ENCODE measurements at regions not wholly inside any gene's neighbourhood (a gene's known extent, or its start where the extent isn't known, plus 50 kb on each side); places are given as distances from the start of the nearest gene placed in this dataset.
A peak's percentile ranks its signal among the peaks of the same experiment; 100 is the strongest.

DNA sequence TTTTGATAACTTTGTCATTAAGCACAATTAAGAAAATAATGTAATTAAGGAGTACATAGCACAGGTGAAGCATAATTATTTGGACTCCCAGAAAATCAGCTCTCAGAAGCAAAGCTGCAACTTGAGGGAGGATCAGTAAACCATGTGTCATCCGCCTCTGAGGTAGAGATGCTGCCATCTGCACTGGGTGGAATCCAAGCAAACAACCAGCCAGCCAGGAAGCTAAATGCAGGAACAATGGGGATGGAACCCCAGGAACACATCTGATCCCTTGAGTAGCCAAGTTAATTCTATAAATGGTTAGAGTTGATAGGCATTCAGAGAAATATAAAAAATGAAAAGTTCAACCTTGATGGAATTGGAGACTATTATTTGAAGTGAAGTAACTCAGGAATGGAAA, 520.2 kb downstream of the RFC3 start:
- H3K9ac ChIP-seq (ENCODE audit: low read depth in 1 of 2, low read length in 2 of 2): no peak overlapping the region
- no peaks in the 10 kb centered on the region for H3K9me3 ChIP-seq (ENCODE audit: control insufficient read depth in 1 of 2, low read length in 2 of 2)
- H3K27ac ChIP-seq (ENCODE audit: low read depth, low read length): no peak overlapping the region
- H3K4me1 ChIP-seq (ENCODE audit: control insufficient read depth in 1 of 2, insufficient read depth in 2 of 2, low read length in 2 of 2): no peaks in the 10 kb centered on the region
- H3K27me3 ChIP-seq (ENCODE audit: control insufficient read depth in 1 of 2, insufficient read depth in 2 of 2, low read length in 2 of 2): no peaks in the 10 kb centered on the region
- H3K4me3 ChIP-seq (ENCODE audit: low read depth in 1 of 2, low read length in 2 of 2): no peak overlapping the region
- H3K36me3 ChIP-seq (ENCODE audit: control insufficient read depth in 1 of 2, insufficient read depth in 2 of 2, low read length in 2 of 2): no peaks in the 10 kb centered on the region

DNA sequence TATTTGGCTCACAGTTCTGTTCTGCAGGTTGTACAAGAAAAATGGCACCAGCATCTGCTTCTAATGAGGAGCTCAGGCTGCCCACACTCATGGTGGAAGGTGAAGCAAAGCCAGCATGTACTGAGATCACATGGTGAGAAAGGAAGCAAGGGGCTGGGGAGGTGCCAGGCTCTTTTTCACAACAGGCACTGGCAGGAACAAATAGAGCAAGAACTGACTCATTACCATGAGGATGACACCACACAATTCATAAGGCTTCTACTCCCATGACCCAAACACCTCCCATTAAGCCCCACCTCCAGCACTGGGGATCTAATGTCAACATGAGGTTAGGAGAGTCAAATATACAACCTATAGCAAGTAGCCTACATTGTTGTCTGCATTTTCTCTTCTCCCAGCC, 522.6 kb downstream of the RFC3 start:
- no peak overlapping the region for H3K9ac ChIP-seq (ENCODE audit: low read depth in 1 of 2, low read length in 2 of 2)

DNA sequence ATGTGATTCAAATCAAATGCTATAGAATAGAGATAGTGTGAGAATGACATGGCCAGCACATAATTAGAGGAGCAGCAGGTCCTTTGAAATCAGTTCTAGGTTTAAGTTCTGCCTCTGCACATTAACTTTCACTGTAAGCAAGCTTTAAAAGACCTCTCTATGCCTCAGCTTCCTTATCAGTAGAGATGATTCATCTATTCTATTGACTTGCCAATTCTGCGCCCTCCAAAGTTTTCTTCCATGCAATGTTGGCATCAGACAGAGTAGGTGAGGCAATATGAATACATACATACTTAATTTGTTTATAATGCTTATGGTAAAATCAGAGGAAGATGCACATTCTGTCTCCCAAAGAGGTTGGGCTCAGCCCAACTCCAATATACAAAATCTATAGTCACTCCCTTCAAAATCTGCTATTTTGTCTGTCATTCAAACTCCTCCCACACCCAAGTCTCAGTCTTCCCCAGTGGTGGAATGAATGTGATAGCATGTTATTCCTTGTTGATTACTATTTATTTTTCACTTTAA, 525.5 kb downstream of the RFC3 start:
- Histone ChIP-seq H3K4me1 (ENCODE audit: control insufficient read depth in 1 of 2, insufficient read depth in 2 of 2, low read length in 2 of 2) (no peaks in the 10 kb centered on the region), H3K27me3 (ENCODE audit: control insufficient read depth in 1 of 2, insufficient read depth in 2 of 2, low read length in 2 of 2) (no peaks in the 10 kb centered on the region), H3K9me3 (ENCODE audit: control insufficient read depth in 1 of 2, low read length in 2 of 2) (no peaks in the 10 kb centered on the region), H3K4me3 (ENCODE audit: low read depth in 1 of 2, low read length in 2 of 2) (no peak overlapping the region), H3K9ac (ENCODE audit: low read depth in 1 of 2, low read length in 2 of 2) (no peak overlapping the region), H3K36me3 (ENCODE audit: control insufficient read depth in 1 of 2, insufficient read depth in 2 of 2, low read length in 2 of 2) (no peaks in the 10 kb centered on the region), H3K27ac (ENCODE audit: low read depth, low read length) (no peak overlapping the region)

More for the DNA sequence above, 522.6 kb downstream of the RFC3 start:
- H3K36me3 ChIP-seq (ENCODE audit: control insufficient read depth in 1 of 2, insufficient read depth in 2 of 2, low read length in 2 of 2): no peaks in the 10 kb centered on the region
- H3K4me1 ChIP-seq (ENCODE audit: control insufficient read depth in 1 of 2, insufficient read depth in 2 of 2, low read length in 2 of 2): no peaks in the 10 kb centered on the region
- H3K4me3 ChIP-seq (ENCODE audit: low read depth in 1 of 2, low read length in 2 of 2): no peak overlapping the region
- H3K27me3 ChIP-seq (ENCODE audit: control insufficient read depth in 1 of 2, insufficient read depth in 2 of 2, low read length in 2 of 2): no peaks in the 10 kb centered on the region
- no peaks in the 10 kb centered on the region for H3K9me3 ChIP-seq (ENCODE audit: control insufficient read depth in 1 of 2, low read length in 2 of 2)
- H3K27ac ChIP-seq (ENCODE audit: low read depth, low read length): no peak overlapping the region

DNA sequence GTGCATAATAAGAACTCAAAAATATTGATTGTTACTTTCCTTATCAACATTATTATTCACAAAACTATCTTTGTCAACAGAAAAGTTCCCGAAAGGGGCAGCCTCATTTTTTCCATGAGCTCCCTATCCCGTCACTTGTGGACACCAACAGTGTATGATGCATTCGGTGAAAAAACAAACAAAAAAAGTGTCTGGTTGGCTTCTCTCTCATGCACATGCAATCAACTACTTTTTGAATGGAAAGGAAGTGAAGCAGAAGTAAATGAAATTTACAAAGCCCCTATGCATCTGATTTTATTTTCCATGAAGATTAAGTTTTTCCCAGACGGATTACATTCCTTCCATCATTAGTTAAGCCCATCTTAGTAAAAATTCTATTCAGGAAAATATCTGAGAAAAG, 526.9 kb downstream of the RFC3 start:
- Histone ChIP-seq H3K9ac (ENCODE audit: low read depth in 1 of 2, low read length in 2 of 2) (no peak overlapping the region), H3K9me3 (ENCODE audit: control insufficient read depth in 1 of 2, low read length in 2 of 2) (no peaks in the 10 kb centered on the region), H3K4me3 (ENCODE audit: low read depth in 1 of 2, low read length in 2 of 2) (no peak overlapping the region), H3K27ac (ENCODE audit: low read depth, low read length) (no peak overlapping the region), H3K27me3 (ENCODE audit: control insufficient read depth in 1 of 2, insufficient read depth in 2 of 2, low read length in 2 of 2) (no peaks in the 10 kb centered on the region), H3K36me3 (ENCODE audit: control insufficient read depth in 1 of 2, insufficient read depth in 2 of 2, low read length in 2 of 2) (no peaks in the 10 kb centered on the region), H3K4me1 (ENCODE audit: control insufficient read depth in 1 of 2, insufficient read depth in 2 of 2, low read length in 2 of 2) (no peaks in the 10 kb centered on the region)

DNA sequence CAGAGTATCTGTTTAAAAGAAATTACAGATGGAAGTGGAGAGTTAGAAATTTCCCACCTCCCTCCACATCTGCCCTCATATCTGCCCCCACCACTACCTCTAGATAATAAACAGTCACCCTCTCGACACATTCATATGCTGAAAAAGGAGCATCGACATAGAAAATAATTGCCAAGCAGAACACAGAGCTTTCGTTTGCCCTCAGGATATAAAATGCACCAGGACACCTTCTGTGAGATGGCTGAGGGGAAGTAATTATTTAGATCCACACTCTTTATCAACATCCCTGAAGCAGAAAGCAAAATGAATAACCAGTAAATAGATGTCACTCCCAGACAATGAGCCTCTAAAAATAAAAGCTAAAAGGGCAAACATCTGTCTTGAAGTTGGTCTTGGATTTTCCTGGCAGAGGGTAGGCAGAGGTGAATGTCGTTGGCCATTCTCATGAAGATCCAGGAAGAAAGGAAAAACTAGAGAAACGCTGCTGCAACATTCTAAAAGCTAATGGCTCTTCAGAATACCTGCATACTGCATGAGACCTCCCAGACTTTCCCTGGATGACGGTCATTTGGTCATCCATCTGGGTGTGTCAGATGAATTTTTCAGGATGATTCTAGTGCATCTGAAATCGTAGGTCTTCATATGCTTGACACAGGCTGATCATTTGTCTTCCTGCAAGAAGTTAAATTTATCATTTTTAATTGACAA, 527.5 kb downstream of the RFC3 start:
- Histone ChIP-seq H3K9ac (ENCODE audit: low read depth in 1 of 2, low read length in 2 of 2) (no peak overlapping the region), H3K36me3 (ENCODE audit: control insufficient read depth in 1 of 2, insufficient read depth in 2 of 2, low read length in 2 of 2) (no peaks in the 10 kb centered on the region), H3K4me1 (ENCODE audit: control insufficient read depth in 1 of 2, insufficient read depth in 2 of 2, low read length in 2 of 2) (no peaks in the 10 kb centered on the region), H3K27me3 (ENCODE audit: control insufficient read depth in 1 of 2, insufficient read depth in 2 of 2, low read length in 2 of 2) (no peaks in the 10 kb centered on the region), H3K27ac (ENCODE audit: low read depth, low read length) (no peak overlapping the region), H3K9me3 (ENCODE audit: control insufficient read depth in 1 of 2, low read length in 2 of 2) (no peaks in the 10 kb centered on the region), H3K4me3 (ENCODE audit: low read depth in 1 of 2, low read length in 2 of 2) (no peak overlapping the region)

DNA sequence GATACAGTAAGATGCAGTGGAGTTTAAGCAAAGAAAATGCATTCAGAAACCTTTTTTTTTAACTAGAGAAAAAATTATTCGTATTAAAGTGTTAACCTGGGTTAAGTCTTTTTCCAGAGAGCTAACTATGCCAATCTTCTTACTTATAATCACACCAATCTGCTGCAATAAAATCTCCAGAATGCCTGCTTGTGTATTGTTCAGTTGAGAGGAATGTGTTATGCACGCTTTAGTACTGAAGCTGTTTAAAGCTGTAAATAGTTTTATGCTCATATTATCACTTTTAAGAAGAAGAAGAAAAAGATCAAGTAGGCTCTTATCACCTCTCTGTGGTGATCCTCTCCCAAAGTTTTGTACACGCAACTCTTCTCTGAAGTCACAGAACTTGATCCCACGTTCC, 528.7 kb downstream of the RFC3 start:
- no peaks in the 10 kb centered on the region for H3K9me3 ChIP-seq (ENCODE audit: control insufficient read depth in 1 of 2, low read length in 2 of 2)
- no peak overlapping the region for H3K4me3 ChIP-seq (ENCODE audit: low read depth in 1 of 2, low read length in 2 of 2)
- no peak overlapping the region for H3K27ac ChIP-seq (ENCODE audit: low read depth, low read length)
- H3K4me1 ChIP-seq (ENCODE audit: control insufficient read depth in 1 of 2, insufficient read depth in 2 of 2, low read length in 2 of 2): no peaks in the 10 kb centered on the region
- H3K9ac ChIP-seq (ENCODE audit: low read depth in 1 of 2, low read length in 2 of 2): no peak overlapping the region
- H3K36me3 ChIP-seq (ENCODE audit: control insufficient read depth in 1 of 2, insufficient read depth in 2 of 2, low read length in 2 of 2): no peaks in the 10 kb centered on the region
- no peaks in the 10 kb centered on the region for H3K27me3 ChIP-seq (ENCODE audit: control insufficient read depth in 1 of 2, insufficient read depth in 2 of 2, low read length in 2 of 2)

DNA sequence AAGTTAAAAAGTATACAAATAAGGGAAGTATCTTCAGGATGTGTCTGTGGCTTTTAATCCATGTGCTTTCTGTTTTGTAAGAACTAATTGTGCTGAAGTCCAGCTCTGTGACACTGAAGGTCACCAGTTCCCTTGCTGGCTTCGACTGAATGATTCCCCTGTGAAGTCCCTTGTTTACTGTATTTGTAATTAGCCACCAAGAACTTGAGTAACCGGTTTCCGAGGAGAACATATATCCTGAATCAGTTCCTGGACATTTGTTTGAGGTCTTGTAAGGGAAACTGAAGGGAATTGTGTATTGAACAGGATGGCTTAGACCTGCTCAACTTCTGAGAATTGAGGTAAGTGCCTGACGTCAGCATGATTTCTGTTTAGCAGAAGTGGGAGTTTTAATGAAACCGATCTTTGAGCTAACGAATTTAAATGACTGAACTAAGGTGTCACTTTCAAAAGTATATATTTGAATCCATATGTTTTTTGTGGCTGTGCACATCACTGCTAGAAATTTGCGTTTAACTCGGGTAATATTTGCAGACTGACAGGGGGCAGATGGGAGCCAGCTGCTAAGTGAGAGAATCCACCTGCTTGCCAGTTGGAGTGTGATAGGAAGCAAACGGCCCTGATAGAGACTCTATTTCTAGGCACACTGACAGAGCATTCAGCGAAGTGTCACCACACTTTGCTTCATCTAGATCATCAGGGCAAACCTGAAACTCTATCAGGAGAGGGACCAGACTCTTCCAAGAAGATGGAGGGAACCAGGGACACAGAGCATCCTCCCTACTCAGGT, 530.0 kb downstream of the RFC3 start:
- Histone ChIP-seq H3K4me3 (ENCODE audit: low read depth in 1 of 2, low read length in 2 of 2) (peak overlapping the region in 1 of 2 donors; percentile 1), H3K27ac (ENCODE audit: low read depth, low read length) (no peak overlapping the region), H3K9ac (ENCODE audit: low read depth in 1 of 2, low read length in 2 of 2) (no peak overlapping the region), H3K4me1 (ENCODE audit: control insufficient read depth in 1 of 2, insufficient read depth in 2 of 2, low read length in 2 of 2) (no peaks in the 10 kb centered on the region), H3K27me3 (ENCODE audit: control insufficient read depth in 1 of 2, insufficient read depth in 2 of 2, low read length in 2 of 2) (no peaks in the 10 kb centered on the region), H3K9me3 (ENCODE audit: control insufficient read depth in 1 of 2, low read length in 2 of 2) (no peaks in the 10 kb centered on the region), H3K36me3 (ENCODE audit: control insufficient read depth in 1 of 2, insufficient read depth in 2 of 2, low read length in 2 of 2) (no peaks in the 10 kb centered on the region)

DNA sequence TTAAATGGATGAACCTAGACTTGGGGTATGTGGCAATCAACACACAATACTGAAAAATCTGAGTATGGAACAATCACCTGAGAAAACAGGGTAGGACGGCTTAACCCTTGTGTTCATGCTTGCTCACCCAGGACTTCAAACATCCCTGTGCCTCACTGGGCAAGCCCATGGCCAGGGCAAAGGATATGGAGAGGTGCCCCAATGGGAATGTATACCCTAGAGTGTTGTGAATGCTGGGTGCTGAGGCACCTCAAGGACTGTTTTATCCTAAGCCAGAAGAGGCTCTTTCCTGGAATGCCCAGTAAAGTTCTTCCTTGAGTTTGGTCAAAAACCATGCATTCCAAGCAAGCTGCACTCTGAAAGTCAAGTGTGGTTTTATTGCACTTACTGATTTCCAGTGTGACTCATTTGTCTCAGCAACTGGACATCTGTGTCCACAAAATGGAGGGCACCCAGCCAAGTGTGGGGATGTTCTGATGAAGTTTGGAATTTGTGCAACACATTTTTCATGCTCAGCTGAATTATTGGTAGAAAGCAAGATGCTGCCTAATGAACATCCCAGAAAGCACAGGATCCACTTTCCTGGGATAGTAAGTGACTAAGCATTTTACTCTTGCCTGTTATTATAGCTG, 531.3 kb downstream of the RFC3 start:
- Histone ChIP-seq H3K4me1 (ENCODE audit: control insufficient read depth in 1 of 2, insufficient read depth in 2 of 2, low read length in 2 of 2) (no peaks in the 10 kb centered on the region), H3K27ac (ENCODE audit: low read depth, low read length) (no peak overlapping the region), H3K9me3 (ENCODE audit: control insufficient read depth in 1 of 2, low read length in 2 of 2) (no peaks in the 10 kb centered on the region), H3K36me3 (ENCODE audit: control insufficient read depth in 1 of 2, insufficient read depth in 2 of 2, low read length in 2 of 2) (no peaks in the 10 kb centered on the region), H3K4me3 (ENCODE audit: low read depth in 1 of 2, low read length in 2 of 2) (no peak overlapping the region), H3K9ac (ENCODE audit: low read depth in 1 of 2, low read length in 2 of 2) (no peak overlapping the region), H3K27me3 (ENCODE audit: control insufficient read depth in 1 of 2, insufficient read depth in 2 of 2, low read length in 2 of 2) (no peaks in the 10 kb centered on the region)

DNA sequence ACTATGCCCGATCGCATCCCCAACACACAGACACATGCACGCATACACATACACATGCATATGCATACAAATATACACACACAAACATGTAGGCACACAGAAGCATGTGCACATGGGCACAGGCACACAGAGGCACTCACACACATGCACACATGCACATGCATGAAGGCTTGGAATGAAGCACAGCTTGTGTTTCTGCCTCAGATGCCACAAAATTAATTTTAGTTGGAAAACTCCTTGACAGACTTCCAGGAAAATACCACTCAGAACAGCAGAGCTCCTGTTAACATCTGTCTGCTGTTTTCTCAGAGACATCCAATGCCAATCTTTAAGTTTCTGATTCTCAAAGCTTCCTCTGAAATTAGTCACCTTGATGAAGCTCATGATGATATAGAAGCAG, 532.7 kb downstream of the RFC3 start:
- H3K4me1 ChIP-seq (ENCODE audit: control insufficient read depth in 1 of 2, insufficient read depth in 2 of 2, low read length in 2 of 2): no peaks in the 10 kb centered on the region
- no peak overlapping the region for H3K9ac ChIP-seq (ENCODE audit: low read depth in 1 of 2, low read length in 2 of 2)
- no peaks in the 10 kb centered on the region for H3K27me3 ChIP-seq (ENCODE audit: control insufficient read depth in 1 of 2, insufficient read depth in 2 of 2, low read length in 2 of 2)
- H3K9me3 ChIP-seq (ENCODE audit: control insufficient read depth in 1 of 2, low read length in 2 of 2): no peaks in the 10 kb centered on the region
- H3K4me3 ChIP-seq (ENCODE audit: low read depth in 1 of 2, low read length in 2 of 2): no peak overlapping the region
- H3K27ac ChIP-seq (ENCODE audit: low read depth, low read length): no peak overlapping the region
- no peaks in the 10 kb centered on the region for H3K36me3 ChIP-seq (ENCODE audit: control insufficient read depth in 1 of 2, insufficient read depth in 2 of 2, low read length in 2 of 2)

DNA sequence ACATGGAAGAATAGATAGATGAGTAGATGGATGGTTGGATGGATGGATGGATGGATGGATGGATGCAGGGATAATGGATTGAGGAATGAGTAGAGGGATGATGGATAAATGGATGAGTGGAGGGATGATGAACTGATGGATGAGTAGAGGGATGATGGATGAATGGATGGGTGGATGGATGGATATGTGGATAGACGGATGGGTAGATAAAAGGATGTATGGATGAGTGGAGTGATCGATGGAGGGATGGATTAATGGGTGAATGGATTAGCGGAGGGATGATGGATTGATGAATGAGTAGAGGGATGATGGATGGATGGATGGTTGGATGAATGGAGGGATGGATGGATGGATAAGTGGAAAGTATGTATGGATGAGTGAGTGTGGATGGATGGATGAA, 533.2 kb downstream of the RFC3 start:
- no peaks in the 10 kb centered on the region for H3K4me1 ChIP-seq (ENCODE audit: control insufficient read depth in 1 of 2, insufficient read depth in 2 of 2, low read length in 2 of 2)
- H3K9me3 ChIP-seq (ENCODE audit: control insufficient read depth in 1 of 2, low read length in 2 of 2): no peaks in the 10 kb centered on the region
- H3K27me3 ChIP-seq (ENCODE audit: control insufficient read depth in 1 of 2, insufficient read depth in 2 of 2, low read length in 2 of 2): no peaks in the 10 kb centered on the region
- no peak overlapping the region for H3K4me3 ChIP-seq (ENCODE audit: low read depth in 1 of 2, low read length in 2 of 2)
- no peak overlapping the region for H3K9ac ChIP-seq (ENCODE audit: low read depth in 1 of 2, low read length in 2 of 2)
- no peaks in the 10 kb centered on the region for H3K36me3 ChIP-seq (ENCODE audit: control insufficient read depth in 1 of 2, insufficient read depth in 2 of 2, low read length in 2 of 2)
- no peak overlapping the region for H3K27ac ChIP-seq (ENCODE audit: low read depth, low read length)

Data from duodenal mucosa (tissue), 2 donors.